BLaER1 treated with 17β-estradiol and CSF1 and Interleukin-3, amounts not matched to agents 10 nM and 100 nM (cell line): ENCODE measurements at regions not wholly inside any gene's neighbourhood (a gene's known extent, or its start where the extent isn't known, plus 50 kb on each side); places are given as distances from the start of the nearest gene placed in this dataset.
"Not testable (repeated sequence)": the region's sequence is repeated elsewhere in the genome, so short reads cannot be mapped to it uniquely, and the experiment has no call there.

ENCODE experiments used
- H3K27ac ChIP-seq, 11 experiments: shearing (Covaris generic); formaldehyde crosslinking; 2 replicates each; pipeline ENCODE4 v1.8.1; 2022
- H3K27me3 ChIP-seq, 11 experiments: shearing (Covaris generic); formaldehyde crosslinking; 2 replicates each; pipeline ENCODE4 v1.8.1; 2022
- H3K36me3 ChIP-seq, 11 experiments: shearing (Covaris generic); formaldehyde crosslinking; 2 replicates each; pipeline ENCODE4 v1.8.1; 2022
- H3K4me1 ChIP-seq, 10 experiments: shearing (Covaris generic); formaldehyde crosslinking; 2 replicates each; pipeline ENCODE4 v1.8.1; 2022
- H3K4me2 ChIP-seq, 11 experiments: shearing (Covaris generic); formaldehyde crosslinking; 2 replicates each; pipeline ENCODE4 v1.8.1; 2022
- H3K4me3 ChIP-seq, 10 experiments: shearing (Covaris generic); formaldehyde crosslinking; 2 replicates each; pipeline ENCODE4 v1.8.1; 2022
- H3K9ac ChIP-seq, 11 experiments: shearing (Covaris generic); formaldehyde crosslinking; 2 replicates each; pipeline ENCODE4 v1.8.1; 2022
- H3K9me3 ChIP-seq, 11 experiments: shearing (Covaris generic); formaldehyde crosslinking; replicated peaks in 1 of 11; 2 replicates each; pipeline ENCODE4 v1.8.1; 2022
- H4K20me1 ChIP-seq, 11 experiments: shearing (Covaris generic); formaldehyde crosslinking; 2 replicates each; pipeline ENCODE4 v1.8.1; 2022
- Cebpa-rat ChIP-seq, 11 experiments: shearing (Covaris generic); IDR thresholded peaks; 2 replicates each; pipeline ENCODE4 v1.8.1; 2022

- Histone ChIP-seq H3K9me3 (no peaks in the 10 kb centered on the region), H3K27ac (no peak overlapping the region), H3K27me3 (no peaks in the 10 kb centered on the region), H3K4me2 (no peak overlapping the region), H4K20me1 (no peaks in the 10 kb centered on the region), H3K4me1 (no peaks in the 10 kb centered on the region), H3K4me3 (no peak overlapping the region), H3K9ac (no peak overlapping the region), H3K36me3 (no peaks in the 10 kb centered on the region)
- TF ChIP-seq Cebpa-rat (IDR thresholded peaks at IDR 0.05), result no peak
Observed at GRCh38 chr5:57986761-57987341, 473.0 kb downstream of the PLK2 start.

- Histone ChIP-seq H3K36me3 (no peaks in the 10 kb centered on the region), H3K4me2 (no peak overlapping the region), H3K9me3 (no peaks in the 10 kb centered on the region), H3K4me3 (no peak overlapping the region), H3K27ac (no peak overlapping the region), H3K9ac (no peak overlapping the region), H3K4me1 (no peaks in the 10 kb centered on the region), H4K20me1 (no peaks in the 10 kb centered on the region), H3K27me3 (no peaks in the 10 kb centered on the region)
- no peak for TF ChIP-seq Cebpa-rat (IDR thresholded peaks at IDR 0.05)
Observed at GRCh38 chr5:57983426-57983825, 476.5 kb downstream of the PLK2 start.

GRCh38 chr5:57979671-57980070 lies 480.2 kb downstream of the PLK2 start:
- Histone ChIP-seq H3K4me1 (no peaks in the 10 kb centered on the region), H3K27ac (no peak overlapping the region), H3K9ac (no peak overlapping the region), H4K20me1 (no peaks in the 10 kb centered on the region), H3K4me2 (no peak overlapping the region), H3K9me3 (no peaks in the 10 kb centered on the region), H3K36me3 (no peaks in the 10 kb centered on the region), H3K27me3 (no peaks in the 10 kb centered on the region), H3K4me3 (no peak overlapping the region)
- no peak for TF ChIP-seq Cebpa-rat (IDR thresholded peaks at IDR 0.05)

GRCh38 chr5:57976506-57976905 lies 483.4 kb downstream of the PLK2 start:
- H3K4me1 ChIP-seq, result no peaks in the 10 kb centered on the region
- no peaks in the 10 kb centered on the region for H4K20me1 ChIP-seq
- no peak overlapping the region for H3K27ac ChIP-seq
- H3K4me3 ChIP-seq, result no peak overlapping the region
- no peak overlapping the region for H3K4me2 ChIP-seq
- no peaks in the 10 kb centered on the region for H3K27me3 ChIP-seq
- peaks cover 0 to 6% (median 0%) of the 10 kb centered on the region in 11 experiments; a peak in 5 of 22 replicates for H3K9me3 ChIP-seq
- no peaks in the 10 kb centered on the region for H3K36me3 ChIP-seq
- H3K9ac ChIP-seq, result no peak overlapping the region
- TF ChIP-seq Cebpa-rat (IDR thresholded peaks at IDR 0.05), result no peak

- not testable (repeated sequence) for H3K9ac ChIP-seq, H4K20me1 ChIP-seq, H3K36me3 ChIP-seq, H3K4me2 ChIP-seq, H3K9me3 ChIP-seq, H3K4me3 ChIP-seq, H3K27me3 ChIP-seq, H3K4me1 ChIP-seq, H3K27ac ChIP-seq
Observed at GRCh38 chr5:57972099-57972498, 487.8 kb downstream of the PLK2 start.

GRCh38 chr5:57960569-57960968 lies 478.0 kb upstream of the ACTBL2 start:
- Histone ChIP-seq H3K4me2 (no peak overlapping the region), H3K9ac (no peak overlapping the region), H4K20me1 (no peaks in the 10 kb centered on the region), H3K27ac (no peak overlapping the region), H3K4me1 (peaks cover 0 to 5% (median 0%) of the 10 kb centered on the region in 10 experiments; a peak in 3 of 20 replicates), H3K4me3 (no peak overlapping the region), H3K36me3 (no peaks in the 10 kb centered on the region), H3K9me3 (peaks cover 5 to 23% (median 12%) of the 10 kb centered on the region in 11 experiments), H3K27me3 (no peaks in the 10 kb centered on the region)
- no peak for TF ChIP-seq Cebpa-rat (IDR thresholded peaks at IDR 0.05)

- no peaks in the 10 kb centered on the region for H3K9me3 ChIP-seq
- H3K4me2 ChIP-seq, result peak overlapping the region in 2 of 11 experiments; percentile 20 to 24; a peak in 1 of 22 replicates
- no peak overlapping the region for H3K4me3 ChIP-seq
- H3K4me1 ChIP-seq, result peaks cover 0 to 5% (median 0%) of the 10 kb centered on the region in 10 experiments; a peak in 3 of 20 replicates
- no peak for TF ChIP-seq Cebpa-rat (IDR thresholded peaks at IDR 0.05)
- H3K27ac ChIP-seq, result no peak overlapping the region
- H3K36me3 ChIP-seq, result no peaks in the 10 kb centered on the region
- no peaks in the 10 kb centered on the region for H3K27me3 ChIP-seq
- H3K9ac ChIP-seq, result no peak overlapping the region
- H4K20me1 ChIP-seq, result no peaks in the 10 kb centered on the region
Observed at GRCh38 chr5:57956636-57957035, 474.0 kb upstream of the ACTBL2 start.

- Histone ChIP-seq H3K27me3 (no peaks in the 10 kb centered on the region), H3K9ac (no peak overlapping the region), H3K36me3 (no peaks in the 10 kb centered on the region), H3K27ac (no peak overlapping the region), H3K9me3 (no peaks in the 10 kb centered on the region), H3K4me3 (no peak overlapping the region), H3K4me1 (peaks cover 0 to 5% (median 0%) of the 10 kb centered on the region in 10 experiments; a peak in 3 of 20 replicates), H3K4me2 (no peak overlapping the region), H4K20me1 (no peaks in the 10 kb centered on the region)
- TF ChIP-seq Cebpa-rat (IDR thresholded peaks at IDR 0.05), result no peak
Observed at GRCh38 chr5:57955511-57955910, 472.9 kb upstream of the ACTBL2 start.

- no peaks in the 10 kb centered on the region for H3K9me3 ChIP-seq
- H3K4me3 ChIP-seq, result no peak overlapping the region
- H3K27me3 ChIP-seq, result no peaks in the 10 kb centered on the region
- no peak overlapping the region for H3K9ac ChIP-seq
- no peaks in the 10 kb centered on the region for H4K20me1 ChIP-seq
- peaks cover 0 to 5% (median 0%) of the 10 kb centered on the region in 10 experiments; a peak in 3 of 20 replicates for H3K4me1 ChIP-seq
- H3K27ac ChIP-seq, result no peak overlapping the region
- H3K4me2 ChIP-seq, result no peak overlapping the region
- H3K36me3 ChIP-seq, result no peaks in the 10 kb centered on the region
- TF ChIP-seq Cebpa-rat (IDR thresholded peaks at IDR 0.05), result no peak
Observed at GRCh38 chr5:57953792-57954191, 471.2 kb upstream of the ACTBL2 start.

- H3K9me3 ChIP-seq, result no peaks in the 10 kb centered on the region
- no peak for TF ChIP-seq Cebpa-rat (IDR thresholded peaks at IDR 0.05)
- no peaks in the 10 kb centered on the region for H3K36me3 ChIP-seq
Observed at GRCh38 chr5:57950616-57951228, 468.1 kb upstream of the ACTBL2 start.

More at GRCh38 chr5:57950616-57951228, 468.1 kb upstream of the ACTBL2 start:
- no peaks in the 10 kb centered on the region for H4K20me1 ChIP-seq
- no peak overlapping the region for H3K4me2 ChIP-seq
- no peak overlapping the region for H3K9ac ChIP-seq
- H3K4me3 ChIP-seq, result no peak overlapping the region
- H3K4me1 ChIP-seq, result no peaks in the 10 kb centered on the region
- no peaks in the 10 kb centered on the region for H3K27me3 ChIP-seq
- no peak overlapping the region for H3K27ac ChIP-seq
